ENCODE measurements at regions not wholly inside any gene's neighbourhood (a gene's known extent, or its start where the extent isn't known, plus 50 kb on each side); places are given as distances from the start of the nearest gene placed in this dataset.
A peak's percentile ranks its signal among the peaks of the same experiment; 100 is the strongest.

DNA sequence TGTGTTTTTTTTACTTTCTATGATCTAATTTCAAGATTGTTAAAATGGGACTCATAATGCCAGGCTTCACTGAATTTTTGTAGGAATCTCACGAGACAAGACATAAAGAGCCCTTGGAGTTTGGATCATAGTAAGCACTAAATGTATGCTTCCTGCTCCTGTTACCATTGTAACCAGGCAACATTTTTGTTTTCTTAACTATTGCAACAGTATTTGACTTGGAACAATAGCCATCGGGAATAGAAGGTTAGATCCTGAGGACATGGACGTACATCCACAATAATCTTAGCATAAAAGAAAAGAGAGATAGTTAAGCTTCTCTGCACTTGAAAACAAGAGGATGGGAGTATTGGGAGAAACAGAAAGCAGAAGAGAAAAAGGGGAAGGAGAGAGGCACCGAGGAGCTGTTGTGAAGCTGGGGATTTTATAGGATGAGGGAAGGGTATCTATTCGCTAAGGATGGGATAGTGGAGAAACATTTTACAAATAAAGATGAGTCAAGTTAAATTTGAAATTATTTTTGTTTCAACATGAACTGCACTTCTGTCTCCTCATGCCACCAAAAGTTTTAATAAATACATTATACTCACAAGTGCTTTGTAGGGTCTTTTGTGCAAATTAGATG is 131.4 kb downstream of the TMCO5A start:
- no peak overlapping the region for H3K4me3 Mint-ChIP-seq (ENCODE audit: unreplicated experiment)
- H3K36me3 Mint-ChIP-seq (ENCODE audit: insufficient read depth, unreplicated experiment), result no peaks in the 10 kb centered on the region
- no peaks in the 10 kb centered on the region for H3K27me3 Mint-ChIP-seq (ENCODE audit: insufficient read depth, unreplicated experiment)
- no peak for TF ChIP-seq CTCF (IDR thresholded peaks at IDR 0.05; ENCODE audit: unreplicated experiment)
- no peak for DNase-seq (ENCODE audit: unreplicated experiment)
- H3K27ac Mint-ChIP-seq (ENCODE audit: low read depth, unreplicated experiment), result no peak overlapping the region
- H3K9me3 Mint-ChIP-seq (ENCODE audit: unreplicated experiment), result no peaks in the 10 kb centered on the region
- intact Hi-C loops (cut with micrococcal nuclease), result no loop called here
- CTCF ChIA-PET, result interaction anchor here (0.6 to 1.7 kb wide), 2 partner anchors 15 to 24 kb away, joined by 3 to 9 read pairs; no protein-coding TSS in a partner anchor
- POLR2A ChIA-PET, result interaction anchor here (0.6 kb wide), 1 partner anchor 63 kb away, joined by 3 read pairs; no protein-coding TSS in a partner anchor
- H3K4me1 Mint-ChIP-seq (ENCODE audit: insufficient read depth, unreplicated experiment), result peaks cover 16% of the 10 kb centered on the region
- BruUV-seq (replicated peaks), result no TSS peak

DNA sequence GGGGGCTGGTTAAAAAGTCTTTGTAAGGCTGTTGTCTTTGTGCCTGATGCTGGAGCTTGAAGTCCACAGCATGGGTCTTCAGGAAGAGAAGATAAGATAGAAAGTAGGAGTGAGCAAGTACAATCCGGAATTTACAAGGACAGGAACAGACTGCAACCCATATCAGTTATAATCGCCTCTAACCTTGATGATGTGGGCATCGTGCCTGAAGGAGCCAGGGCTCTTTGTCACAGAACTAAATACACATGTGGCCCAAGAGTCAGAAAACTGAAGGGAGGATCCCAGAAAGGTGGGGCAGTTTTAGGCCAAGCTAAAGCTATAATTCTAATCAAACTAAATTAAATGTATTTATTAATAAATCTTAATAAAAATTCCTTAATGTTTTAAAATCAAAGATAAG is 132.2 kb downstream of the TMCO5A start:
- no peak for TF ChIP-seq CTCF (IDR thresholded peaks at IDR 0.05; ENCODE audit: unreplicated experiment)
- intact Hi-C loops (cut with micrococcal nuclease), result no loop called here
- no peak overlapping the region for H3K27ac Mint-ChIP-seq (ENCODE audit: low read depth, unreplicated experiment)
- BruUV-seq (replicated peaks), result no TSS peak
- no peaks in the 10 kb centered on the region for H3K9me3 Mint-ChIP-seq (ENCODE audit: unreplicated experiment)
- ChIA-PET CTCF (interaction anchor here (1.7 kb wide), 1 partner anchor 25 kb away, joined by 9 read pairs; no protein-coding TSS in a partner anchor), POLR2A (interaction anchor here (0.6 to 1.7 kb wide), 3 partner anchors 152 to 270 kb away, joined by 3 to 4 read pairs (median 3); no protein-coding TSS in a partner anchor)
- H3K4me3 Mint-ChIP-seq (ENCODE audit: unreplicated experiment), result no peak overlapping the region
- peaks cover 16% of the 10 kb centered on the region for H3K4me1 Mint-ChIP-seq (ENCODE audit: insufficient read depth, unreplicated experiment)
- H3K27me3 Mint-ChIP-seq (ENCODE audit: insufficient read depth, unreplicated experiment), result no peaks in the 10 kb centered on the region
- no peak for DNase-seq (ENCODE audit: unreplicated experiment)
- no peaks in the 10 kb centered on the region for H3K36me3 Mint-ChIP-seq (ENCODE audit: insufficient read depth, unreplicated experiment)

GRCh38 chr15:38068626-38069391 is 134.4 kb downstream of the TMCO5A start:
- H3K9me3 Mint-ChIP-seq (ENCODE audit: unreplicated experiment), result no peaks in the 10 kb centered on the region
- intact Hi-C loops (cut with micrococcal nuclease), result loop anchor here (1.0 kb wide), 1 partner anchor 182 kb away; no protein-coding TSS in a partner anchor
- ChIA-PET POLR2A (interaction anchor here (0.5 to 2.2 kb wide), 10 partner anchors 11 to 1552 kb away, joined by 3 to 29 read pairs (median 4); partner anchors contain the start of gene SPRED1), CTCF (interaction anchor here (0.9 to 1.7 kb wide), 3 partner anchors 10 to 183 kb away, joined by 3 to 6 read pairs (median 5); no protein-coding TSS in a partner anchor)
- H3K27me3 Mint-ChIP-seq (ENCODE audit: insufficient read depth, unreplicated experiment), result no peaks in the 10 kb centered on the region
- DNase-seq (ENCODE audit: unreplicated experiment), result peak; percentile 81
- no peaks in the 10 kb centered on the region for H3K36me3 Mint-ChIP-seq (ENCODE audit: insufficient read depth, unreplicated experiment)
- no peak for TF ChIP-seq CTCF (IDR thresholded peaks at IDR 0.05; ENCODE audit: unreplicated experiment)
- H3K4me3 Mint-ChIP-seq (ENCODE audit: unreplicated experiment), result peak overlapping the region; percentile 69
- H3K27ac Mint-ChIP-seq (ENCODE audit: low read depth, unreplicated experiment), result peak overlapping the region; percentile 90
- no TSS peak for BruUV-seq (replicated peaks)
- peaks cover 24% of the 10 kb centered on the region for H3K4me1 Mint-ChIP-seq (ENCODE audit: insufficient read depth, unreplicated experiment)

DNA sequence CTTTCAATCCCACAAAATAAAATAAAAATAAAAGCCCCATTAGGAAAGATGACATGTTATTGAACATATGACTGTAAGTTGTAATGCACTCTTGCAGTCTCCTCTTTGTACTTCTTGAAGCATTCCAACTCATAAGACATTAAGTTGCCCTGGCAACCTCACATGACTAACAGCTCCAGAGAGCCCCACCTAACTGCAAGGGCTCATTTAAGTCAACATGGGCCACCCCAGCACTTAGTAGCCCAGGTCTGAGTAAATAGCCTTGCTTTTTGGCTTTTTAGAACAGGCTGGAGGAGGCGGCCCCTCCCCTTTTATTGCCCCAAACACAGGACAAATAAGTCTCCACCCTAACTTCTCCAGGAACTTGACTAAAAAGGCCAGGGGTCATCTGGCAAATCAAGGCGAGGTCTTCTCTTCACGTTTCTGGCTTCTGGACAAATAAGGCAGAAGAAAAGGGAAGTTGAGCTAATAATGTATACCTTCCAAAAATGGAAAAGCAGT is 135.1 kb downstream of the TMCO5A start:
- intact Hi-C loops (cut with micrococcal nuclease), result loop anchor here (1.0 to 5.0 kb wide), 2 partner anchors 182 to 283 kb away; no protein-coding TSS in a partner anchor
- ChIA-PET CTCF (interaction anchor here (0.7 to 1.7 kb wide), 3 partner anchors 11 to 182 kb away, joined by 3 to 6 read pairs (median 3); no protein-coding TSS in a partner anchor), POLR2A (interaction anchor here (0.5 to 2.2 kb wide), 8 partner anchors 12 to 1552 kb away, joined by 3 to 29 read pairs (median 4); partner anchors contain the start of gene SPRED1)
- TF ChIP-seq CTCF (IDR thresholded peaks at IDR 0.05; ENCODE audit: unreplicated experiment), result no peak
- Mint-ChIP-seq H3K36me3 (ENCODE audit: insufficient read depth, unreplicated experiment) (no peaks in the 10 kb centered on the region), H3K4me1 (ENCODE audit: insufficient read depth, unreplicated experiment) (peaks cover 24% of the 10 kb centered on the region), H3K9me3 (ENCODE audit: unreplicated experiment) (no peaks in the 10 kb centered on the region), H3K4me3 (ENCODE audit: unreplicated experiment) (peak overlapping the region; percentile 69), H3K27ac (ENCODE audit: low read depth, unreplicated experiment) (peak overlapping the region; percentile 90), H3K27me3 (ENCODE audit: insufficient read depth, unreplicated experiment) (no peaks in the 10 kb centered on the region)
- no TSS peak for BruUV-seq (replicated peaks)
- peak; percentile 60 for DNase-seq (ENCODE audit: unreplicated experiment)

Data from MCF 10A (cell line).